ENCODE measurements at regions not wholly inside any gene's neighbourhood (a gene's known extent, or its start where the extent isn't known, plus 50 kb on each side); places are given as distances from the start of the nearest gene placed in this dataset.

DNA sequence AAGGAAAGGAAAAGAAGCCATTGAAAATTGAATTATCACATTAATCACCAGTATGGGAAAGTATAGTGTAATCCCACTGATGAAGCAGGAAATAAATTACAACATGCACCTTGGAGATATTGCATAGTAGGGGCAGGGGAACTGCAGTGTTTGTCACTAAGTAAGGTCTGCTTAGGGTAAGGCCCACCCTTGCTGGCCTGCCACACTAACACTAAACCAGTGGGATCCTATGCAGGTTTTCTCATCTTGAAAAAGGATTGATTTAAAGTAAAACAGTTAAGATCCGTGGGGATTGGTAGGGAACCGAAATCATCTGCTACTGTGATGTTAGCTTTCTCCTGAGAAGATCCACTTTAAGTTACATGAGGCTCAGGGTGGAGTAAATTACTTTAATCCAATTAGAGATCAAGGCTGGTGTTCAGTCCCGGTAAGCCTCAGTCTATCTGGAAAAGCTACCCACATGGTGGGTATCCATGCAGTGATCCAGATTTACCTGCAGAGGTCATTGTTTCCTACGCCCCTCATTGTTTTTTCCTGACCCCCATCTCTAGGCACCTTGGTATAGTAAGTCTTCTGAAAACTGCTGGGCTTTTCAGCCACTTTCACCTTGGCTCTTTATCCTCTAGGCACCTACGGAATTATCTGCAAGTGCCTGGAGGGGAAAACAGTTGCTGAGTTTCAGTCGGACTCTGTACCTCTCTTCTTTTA lies 1014.9 kb upstream of the ATXN8OS start:
- no peak for TF ChIP-seq POLR2A (IDR thresholded peaks at IDR 0.05)
- TF ChIP-seq, protein P1, sequence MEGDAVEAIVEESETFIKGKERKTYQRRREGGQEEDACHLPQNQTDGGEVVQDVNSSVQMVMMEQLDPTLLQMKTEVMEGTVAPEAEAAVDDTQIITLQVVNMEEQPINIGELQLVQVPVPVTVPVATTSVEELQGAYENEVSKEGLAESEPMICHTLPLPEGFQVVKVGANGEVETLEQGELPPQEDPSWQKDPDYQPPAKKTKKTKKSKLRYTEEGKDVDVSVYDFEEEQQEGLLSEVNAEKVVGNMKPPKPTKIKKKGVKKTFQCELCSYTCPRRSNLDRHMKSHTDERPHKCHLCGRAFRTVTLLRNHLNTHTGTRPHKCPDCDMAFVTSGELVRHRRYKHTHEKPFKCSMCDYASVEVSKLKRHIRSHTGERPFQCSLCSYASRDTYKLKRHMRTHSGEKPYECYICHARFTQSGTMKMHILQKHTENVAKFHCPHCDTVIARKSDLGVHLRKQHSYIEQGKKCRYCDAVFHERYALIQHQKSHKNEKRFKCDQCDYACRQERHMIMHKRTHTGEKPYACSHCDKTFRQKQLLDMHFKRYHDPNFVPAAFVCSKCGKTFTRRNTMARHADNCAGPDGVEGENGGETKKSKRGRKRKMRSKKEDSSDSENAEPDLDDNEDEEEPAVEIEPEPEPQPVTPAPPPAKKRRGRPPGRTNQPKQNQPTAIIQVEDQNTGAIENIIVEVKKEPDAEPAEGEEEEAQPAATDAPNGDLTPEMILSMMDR (IDR thresholded peaks at IDR 0.05), result no peak
